ENCODE measurements at regions not wholly inside any gene's neighbourhood (a gene's known extent, or its start where the extent isn't known, plus 50 kb on each side); places are given as distances from the start of the nearest gene placed in this dataset.
"Not testable (repeated sequence)": the region's sequence is repeated elsewhere in the genome, so short reads cannot be mapped to it uniquely, and the experiment has no call there.

GRCh38 chrY:11201133-11201532 lies 1499.9 kb upstream of the USP9Y start:
- TF ChIP-seq CTCF, POLR2A, EP300 (IDR thresholded peaks at IDR 0.05): not testable (repeated sequence)
